Chondrocyte (in vitro differentiated cells): ENCODE measurements at regions not wholly inside any gene's neighbourhood (a gene's known extent, or its start where the extent isn't known, plus 50 kb on each side); places are given as distances from the start of the nearest gene placed in this dataset.

Source experiments
- DNase-seq: peaks from one replicate; pipeline ENCODE4 v3.0.0; 2021; ENCODE audit warnings: mixed read lengths, low spot score
- H3K27ac Mint-ChIP-seq: one replicate; pipeline ENCODE4 v1.8.0; 2021; ENCODE audit warnings: mild to moderate bottlenecking, moderate library complexity, mixed read lengths; ENCODE audit not compliant: unreplicated experiment
- H3K27me3 Mint-ChIP-seq: 2 replicates; pipeline ENCODE4 v1.8.0; 2021; ENCODE audit warnings: low read depth, mixed read lengths
- H3K36me3 Mint-ChIP-seq: 2 replicates; pipeline ENCODE4 v1.8.0; 2021; ENCODE audit warnings: low read depth, mixed read lengths
- H3K4me1 Mint-ChIP-seq: 2 replicates; pipeline ENCODE4 v1.8.0; 2021; ENCODE audit warnings: low read depth, mild to moderate bottlenecking, mixed read lengths
- H3K4me3 Mint-ChIP-seq: one replicate; pipeline ENCODE4 v1.8.0; 2021; ENCODE audit warnings: mild to moderate bottlenecking, moderate library complexity, mixed read lengths; ENCODE audit not compliant: unreplicated experiment
- H3K9me3 Mint-ChIP-seq: 2 replicates; pipeline ENCODE4 v1.8.0; 2021; ENCODE audit warnings: low read depth, mixed read lengths
- TF ChIP-seq, protein P1 (sequence below): fragments of 200-600 bp; sonication (generic); IDR thresholded peaks from 2 replicates; pipeline ENCODE4 v1.5.0; 2021; ENCODE audit warnings: antibody characterized with exemption, mild to moderate bottlenecking, moderate library complexity

DNA sequence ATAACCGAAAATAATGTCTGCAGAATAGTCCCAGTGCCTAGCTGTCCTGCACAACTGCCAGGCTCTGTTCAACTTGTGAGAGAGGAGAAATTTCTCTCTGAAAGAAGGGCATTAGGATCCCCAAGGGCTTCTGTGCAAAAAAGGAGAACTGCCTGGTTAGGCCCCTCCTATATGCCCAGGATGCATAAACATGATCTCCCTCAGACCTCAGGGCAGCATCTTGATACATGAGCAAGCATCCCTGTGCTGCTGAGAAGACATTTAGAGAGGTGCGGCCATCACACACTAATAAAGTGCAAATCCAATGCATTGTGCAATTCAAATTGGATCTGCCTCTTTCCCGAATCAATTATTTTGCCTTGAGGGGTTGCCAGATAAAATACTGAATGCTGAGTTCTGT, 553.6 kb downstream of the TNS3 start:
- peaks cover 31% of the 10 kb centered on the region for H3K4me1 Mint-ChIP-seq
- TF ChIP-seq, protein P1, sequence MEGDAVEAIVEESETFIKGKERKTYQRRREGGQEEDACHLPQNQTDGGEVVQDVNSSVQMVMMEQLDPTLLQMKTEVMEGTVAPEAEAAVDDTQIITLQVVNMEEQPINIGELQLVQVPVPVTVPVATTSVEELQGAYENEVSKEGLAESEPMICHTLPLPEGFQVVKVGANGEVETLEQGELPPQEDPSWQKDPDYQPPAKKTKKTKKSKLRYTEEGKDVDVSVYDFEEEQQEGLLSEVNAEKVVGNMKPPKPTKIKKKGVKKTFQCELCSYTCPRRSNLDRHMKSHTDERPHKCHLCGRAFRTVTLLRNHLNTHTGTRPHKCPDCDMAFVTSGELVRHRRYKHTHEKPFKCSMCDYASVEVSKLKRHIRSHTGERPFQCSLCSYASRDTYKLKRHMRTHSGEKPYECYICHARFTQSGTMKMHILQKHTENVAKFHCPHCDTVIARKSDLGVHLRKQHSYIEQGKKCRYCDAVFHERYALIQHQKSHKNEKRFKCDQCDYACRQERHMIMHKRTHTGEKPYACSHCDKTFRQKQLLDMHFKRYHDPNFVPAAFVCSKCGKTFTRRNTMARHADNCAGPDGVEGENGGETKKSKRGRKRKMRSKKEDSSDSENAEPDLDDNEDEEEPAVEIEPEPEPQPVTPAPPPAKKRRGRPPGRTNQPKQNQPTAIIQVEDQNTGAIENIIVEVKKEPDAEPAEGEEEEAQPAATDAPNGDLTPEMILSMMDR: no peak
- DNase-seq: no peak
- no peaks in the 10 kb centered on the region for H3K27me3 Mint-ChIP-seq
- no peaks in the 10 kb centered on the region for H3K36me3 Mint-ChIP-seq
- no peak overlapping the region for H3K4me3 Mint-ChIP-seq
- no peaks in the 10 kb centered on the region for H3K9me3 Mint-ChIP-seq
- H3K27ac Mint-ChIP-seq: no peak overlapping the region

DNA sequence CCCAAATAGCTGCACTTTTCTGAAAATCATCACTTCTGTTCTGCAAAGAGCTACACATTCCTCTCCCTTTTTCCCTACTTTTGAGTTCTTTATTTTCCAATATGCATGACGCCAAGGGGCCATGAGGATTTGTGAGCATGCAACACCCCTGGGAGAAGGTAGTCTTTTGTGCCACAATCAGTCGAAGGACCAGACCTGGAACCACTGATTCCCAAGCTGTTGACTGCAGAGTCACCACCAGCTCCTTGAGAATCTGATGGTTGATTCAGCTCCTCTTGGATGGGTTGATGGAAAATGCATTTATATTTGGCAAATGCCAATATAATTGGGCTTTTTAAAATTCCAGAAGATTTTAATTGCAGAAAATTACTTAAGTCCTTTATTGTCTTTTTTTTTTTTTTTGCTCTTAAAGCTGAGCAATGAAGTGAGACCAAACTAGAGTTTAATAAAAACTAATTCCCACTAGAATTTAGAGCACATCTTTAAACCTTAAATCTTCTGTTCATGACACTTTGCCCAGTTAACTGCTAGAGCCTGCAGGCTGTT, 554.1 kb downstream of the TNS3 start:
- Mint-ChIP-seq H3K27me3 (no peaks in the 10 kb centered on the region), H3K36me3 (no peaks in the 10 kb centered on the region), H3K9me3 (no peaks in the 10 kb centered on the region), H3K4me1 (peaks cover 30% of the 10 kb centered on the region), H3K27ac (no peak overlapping the region), H3K4me3 (no peak overlapping the region)
- TF ChIP-seq, protein P1: no peak
- no peak for DNase-seq

DNA sequence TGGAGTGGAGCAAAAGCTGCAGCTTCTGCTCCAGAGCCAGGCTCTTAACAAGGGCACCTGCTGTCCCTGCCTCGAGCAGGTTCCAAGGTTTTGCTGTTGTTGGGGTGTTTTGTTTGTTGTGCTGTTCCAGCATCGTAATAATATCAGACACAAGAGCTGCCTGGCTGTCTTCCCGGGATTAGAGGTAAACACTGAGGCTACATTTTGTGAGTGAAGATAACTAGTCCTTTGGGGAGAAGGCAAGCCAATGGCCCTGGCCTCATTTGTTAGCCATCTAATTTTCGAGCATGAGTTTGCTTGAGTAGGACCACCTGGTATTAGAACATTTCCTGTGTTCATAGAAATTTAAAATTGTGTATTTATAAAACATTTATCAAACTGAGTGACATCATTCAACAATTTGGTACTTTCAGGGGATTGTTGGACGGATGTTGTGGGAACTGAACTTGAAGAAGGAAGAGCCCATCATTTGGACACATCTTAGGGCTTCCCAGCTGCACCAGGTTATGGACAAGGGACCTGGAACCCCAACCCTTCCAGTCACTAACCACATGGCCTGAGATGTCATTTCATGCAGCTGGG, 555.0 kb downstream of the TNS3 start:
- Mint-ChIP-seq H3K27ac (no peak overlapping the region), H3K4me3 (no peak overlapping the region), H3K4me1 (peaks cover 21% of the 10 kb centered on the region), H3K36me3 (no peaks in the 10 kb centered on the region), H3K27me3 (no peaks in the 10 kb centered on the region), H3K9me3 (no peaks in the 10 kb centered on the region)
- TF ChIP-seq, protein P1: no peak
- DNase-seq: no peak

DNA sequence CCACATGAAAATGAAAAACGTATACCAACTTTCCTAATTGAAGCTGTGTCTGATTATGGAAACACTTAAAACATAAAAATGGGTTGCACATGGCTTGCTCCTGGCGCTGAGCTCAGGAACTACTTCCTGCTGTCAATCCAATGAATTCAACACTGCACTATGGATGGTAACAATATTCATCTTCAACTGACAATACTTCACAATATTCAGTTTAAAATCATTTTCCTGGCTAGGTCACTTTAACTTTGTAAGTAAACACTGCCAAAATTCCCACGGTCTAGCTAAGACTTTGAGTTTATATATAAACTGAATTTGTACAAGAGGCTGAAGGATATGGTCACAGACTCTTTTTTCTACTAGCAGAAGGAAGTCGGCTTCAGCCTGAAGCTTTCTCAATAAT, 556.9 kb downstream of the TNS3 start:
- no peaks in the 10 kb centered on the region for H3K9me3 Mint-ChIP-seq
- no peak overlapping the region for H3K27ac Mint-ChIP-seq
- DNase-seq: no peak
- no peak overlapping the region for H3K4me3 Mint-ChIP-seq
- H3K36me3 Mint-ChIP-seq: no peaks in the 10 kb centered on the region
- TF ChIP-seq, protein P1: no peak
- H3K27me3 Mint-ChIP-seq: no peaks in the 10 kb centered on the region
- H3K4me1 Mint-ChIP-seq: peaks cover 6% of the 10 kb centered on the region

DNA sequence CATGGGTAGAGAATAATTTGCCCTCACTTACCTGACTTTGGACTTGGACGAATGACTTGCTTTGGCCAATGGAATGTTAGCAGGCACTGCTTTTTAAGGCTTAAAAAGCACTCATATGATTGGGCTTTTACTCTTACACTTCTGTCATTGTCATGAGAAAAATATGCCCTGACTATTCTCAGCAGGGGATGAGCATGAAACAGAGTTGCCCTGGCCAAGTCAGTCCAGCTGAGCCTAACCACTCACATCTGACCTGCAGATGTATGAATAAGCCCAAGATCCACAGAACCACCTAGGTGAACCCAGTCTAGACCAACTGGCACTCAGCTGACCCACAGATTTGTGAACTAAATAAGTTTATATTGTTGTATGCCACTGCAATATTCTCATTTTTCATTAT, 573.5 kb downstream of the TNS3 start:
- no peaks in the 10 kb centered on the region for H3K36me3 Mint-ChIP-seq
- no peak overlapping the region for H3K27ac Mint-ChIP-seq
- no peak overlapping the region for H3K4me3 Mint-ChIP-seq
- no peaks in the 10 kb centered on the region for H3K27me3 Mint-ChIP-seq
- H3K9me3 Mint-ChIP-seq: peaks cover 17% of the 10 kb centered on the region
- TF ChIP-seq, protein P1: no peak
- DNase-seq: no peak
- no peaks in the 10 kb centered on the region for H3K4me1 Mint-ChIP-seq
